ENCODE measurements at regions not wholly inside any gene's neighbourhood (a gene's known extent, or its start where the extent isn't known, plus 50 kb on each side); places are given as distances from the start of the nearest gene placed in this dataset.

DNA sequence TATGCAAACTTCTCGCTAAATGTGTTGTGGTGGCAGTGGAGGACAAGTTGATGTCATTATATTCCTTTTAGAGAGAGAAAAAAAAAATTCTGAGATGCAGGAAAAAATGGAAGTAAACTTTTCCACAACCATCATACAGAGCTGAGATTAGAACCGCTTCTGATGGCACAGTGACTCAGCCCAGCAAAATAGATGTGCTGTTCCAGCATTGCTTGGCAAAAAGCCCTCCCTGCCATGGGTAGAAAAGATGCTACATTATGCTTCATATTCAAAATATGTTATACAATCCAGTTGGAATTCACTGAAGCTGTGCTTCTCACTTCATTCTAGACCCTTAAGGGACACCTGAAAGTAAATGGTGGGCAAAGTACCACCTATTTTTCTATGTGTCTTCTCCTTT, 1047.6 kb upstream of the FANCL start:
- Histone ChIP-seq H3K9me3 (replicated peaks; ENCODE audit: insufficient read depth, low read length) (no peaks in the 10 kb centered on the region), H2AFZ (ENCODE audit: low read length) (no peak overlapping the region), H3K4me2 (ENCODE audit: low read depth, low read length) (no peak overlapping the region), H3K27me3 (replicated peaks; ENCODE audit: insufficient read depth, low read length) (no peaks in the 10 kb centered on the region), H3F3A (ENCODE audit: insufficient read depth, low read length) (no peaks in the 10 kb centered on the region), H3K9ac (ENCODE audit: low read length) (no peak overlapping the region), H3K4me1 (ENCODE audit: low read length) (no peaks in the 10 kb centered on the region), H3K36me3 (replicated peaks; ENCODE audit: insufficient read depth, low read length) (no peaks in the 10 kb centered on the region), H3K79me2 (ENCODE audit: low read length) (no peaks in the 10 kb centered on the region), H3K27ac (ENCODE audit: low read length) (no peak overlapping the region), H3K9me2 (replicated peaks; ENCODE audit: insufficient read depth, low read length) (no peaks in the 10 kb centered on the region), H3K4me3 (ENCODE audit: low read length) (no peak overlapping the region), H4K20me1 (ENCODE audit: insufficient read depth, low read length) (no peaks in the 10 kb centered on the region)
- no peak for TF ChIP-seq EZH2 (optimal IDR thresholded peaks at IDR 0.05; ENCODE audit: low read depth, low read length)
- TF ChIP-seq EZH2phosphoT487 (IDR thresholded peaks at IDR 0.05; ENCODE audit: low read length), result no peak
- TF ChIP-seq, protein P1, sequence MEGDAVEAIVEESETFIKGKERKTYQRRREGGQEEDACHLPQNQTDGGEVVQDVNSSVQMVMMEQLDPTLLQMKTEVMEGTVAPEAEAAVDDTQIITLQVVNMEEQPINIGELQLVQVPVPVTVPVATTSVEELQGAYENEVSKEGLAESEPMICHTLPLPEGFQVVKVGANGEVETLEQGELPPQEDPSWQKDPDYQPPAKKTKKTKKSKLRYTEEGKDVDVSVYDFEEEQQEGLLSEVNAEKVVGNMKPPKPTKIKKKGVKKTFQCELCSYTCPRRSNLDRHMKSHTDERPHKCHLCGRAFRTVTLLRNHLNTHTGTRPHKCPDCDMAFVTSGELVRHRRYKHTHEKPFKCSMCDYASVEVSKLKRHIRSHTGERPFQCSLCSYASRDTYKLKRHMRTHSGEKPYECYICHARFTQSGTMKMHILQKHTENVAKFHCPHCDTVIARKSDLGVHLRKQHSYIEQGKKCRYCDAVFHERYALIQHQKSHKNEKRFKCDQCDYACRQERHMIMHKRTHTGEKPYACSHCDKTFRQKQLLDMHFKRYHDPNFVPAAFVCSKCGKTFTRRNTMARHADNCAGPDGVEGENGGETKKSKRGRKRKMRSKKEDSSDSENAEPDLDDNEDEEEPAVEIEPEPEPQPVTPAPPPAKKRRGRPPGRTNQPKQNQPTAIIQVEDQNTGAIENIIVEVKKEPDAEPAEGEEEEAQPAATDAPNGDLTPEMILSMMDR (IDR thresholded peaks at IDR 0.05; ENCODE audit: low read length), result no peak
- DNase-seq, result no peak

DNA sequence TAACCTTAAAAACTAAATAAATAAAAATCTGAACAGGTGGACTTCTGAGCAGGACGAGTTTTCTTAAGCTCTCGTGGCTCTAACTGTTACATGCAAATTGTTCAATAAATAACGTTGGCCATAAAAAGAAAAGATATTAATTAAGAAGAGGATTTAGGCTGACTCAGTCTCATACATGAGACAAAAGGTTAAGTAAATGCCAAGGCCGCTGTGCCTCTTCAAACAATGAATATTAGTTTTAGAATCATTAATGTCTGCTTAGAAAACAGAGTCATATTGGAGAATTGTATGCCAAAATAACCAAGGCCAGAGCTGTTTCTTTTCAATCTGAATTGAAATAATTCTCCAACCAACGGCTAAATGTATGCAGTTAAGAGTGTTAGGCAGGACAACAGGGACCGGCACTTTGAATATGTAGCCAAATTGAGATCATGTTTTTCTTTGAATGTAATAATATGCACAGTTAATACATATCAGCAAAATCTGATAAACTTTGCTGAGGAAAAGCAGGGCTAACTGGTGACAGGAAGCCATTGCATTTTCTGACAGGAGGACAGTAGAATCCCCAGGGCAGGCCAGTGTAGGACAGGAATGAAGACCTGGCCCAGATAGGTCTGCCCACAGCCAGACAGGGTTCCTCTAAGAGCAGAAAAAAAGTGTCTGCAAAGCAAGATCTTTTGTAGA, 1041.4 kb upstream of the FANCL start:
- no peaks in the 10 kb centered on the region for H3K27me3 ChIP-seq (replicated peaks; ENCODE audit: insufficient read depth, low read length)
- no peak overlapping the region for H2AFZ ChIP-seq (ENCODE audit: low read length)
- no peak overlapping the region for H3K9ac ChIP-seq (ENCODE audit: low read length)
- H3K79me2 ChIP-seq (ENCODE audit: low read length), result no peaks in the 10 kb centered on the region
- TF ChIP-seq EZH2phosphoT487 (IDR thresholded peaks at IDR 0.05; ENCODE audit: low read length) (no peak), EZH2 (optimal IDR thresholded peaks at IDR 0.05; ENCODE audit: low read depth, low read length) (no peak)
- TF ChIP-seq, protein P1 (IDR thresholded peaks at IDR 0.05; ENCODE audit: low read length), result no peak
- H3K36me3 ChIP-seq (replicated peaks; ENCODE audit: insufficient read depth, low read length), result no peaks in the 10 kb centered on the region
- no peaks in the 10 kb centered on the region for H4K20me1 ChIP-seq (ENCODE audit: insufficient read depth, low read length)
- DNase-seq, result no peak
- no peaks in the 10 kb centered on the region for H3F3A ChIP-seq (ENCODE audit: insufficient read depth, low read length)
- no peak overlapping the region for H3K27ac ChIP-seq (ENCODE audit: low read length)
- no peak overlapping the region for H3K4me3 ChIP-seq (ENCODE audit: low read length)
- no peak overlapping the region for H3K4me2 ChIP-seq (ENCODE audit: low read depth, low read length)
- H3K9me2 ChIP-seq (replicated peaks; ENCODE audit: insufficient read depth, low read length), result no peaks in the 10 kb centered on the region
- no peaks in the 10 kb centered on the region for H3K9me3 ChIP-seq (replicated peaks; ENCODE audit: insufficient read depth, low read length)
- no peaks in the 10 kb centered on the region for H3K4me1 ChIP-seq (ENCODE audit: low read length)

DNA sequence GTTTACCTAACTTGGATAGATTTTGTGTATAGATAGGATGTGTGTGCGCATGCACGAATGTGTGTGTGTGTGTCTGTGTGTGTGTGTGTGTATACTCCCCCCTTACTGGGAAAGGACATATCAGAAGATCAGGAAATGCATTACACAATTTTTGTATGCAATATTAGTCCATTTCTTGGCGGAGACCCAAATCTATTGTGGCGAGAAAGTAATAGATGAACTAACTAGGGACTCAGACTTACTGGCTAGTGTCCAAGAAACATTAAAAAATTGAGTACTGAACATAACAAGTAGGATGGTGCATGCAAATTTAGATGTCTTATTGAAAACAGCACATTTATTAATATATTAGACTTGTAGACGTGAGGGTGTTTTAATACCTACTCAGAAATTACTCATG, 1036.5 kb upstream of the FANCL start:
- Histone ChIP-seq H4K20me1 (ENCODE audit: insufficient read depth, low read length) (no peaks in the 10 kb centered on the region), H3K27me3 (replicated peaks; ENCODE audit: insufficient read depth, low read length) (no peaks in the 10 kb centered on the region), H2AFZ (ENCODE audit: low read length) (no peak overlapping the region), H3K9ac (ENCODE audit: low read length) (no peak overlapping the region), H3K4me1 (ENCODE audit: low read length) (no peaks in the 10 kb centered on the region), H3K27ac (ENCODE audit: low read length) (no peak overlapping the region), H3K36me3 (replicated peaks; ENCODE audit: insufficient read depth, low read length) (no peaks in the 10 kb centered on the region), H3K9me3 (replicated peaks; ENCODE audit: insufficient read depth, low read length) (no peaks in the 10 kb centered on the region), H3K79me2 (ENCODE audit: low read length) (no peaks in the 10 kb centered on the region), H3F3A (ENCODE audit: insufficient read depth, low read length) (no peaks in the 10 kb centered on the region), H3K4me2 (ENCODE audit: low read depth, low read length) (no peak overlapping the region), H3K9me2 (replicated peaks; ENCODE audit: insufficient read depth, low read length) (no peaks in the 10 kb centered on the region), H3K4me3 (ENCODE audit: low read length) (no peak overlapping the region)
- no peak for DNase-seq
- TF ChIP-seq EZH2 (optimal IDR thresholded peaks at IDR 0.05; ENCODE audit: low read depth, low read length), result no peak

DNA sequence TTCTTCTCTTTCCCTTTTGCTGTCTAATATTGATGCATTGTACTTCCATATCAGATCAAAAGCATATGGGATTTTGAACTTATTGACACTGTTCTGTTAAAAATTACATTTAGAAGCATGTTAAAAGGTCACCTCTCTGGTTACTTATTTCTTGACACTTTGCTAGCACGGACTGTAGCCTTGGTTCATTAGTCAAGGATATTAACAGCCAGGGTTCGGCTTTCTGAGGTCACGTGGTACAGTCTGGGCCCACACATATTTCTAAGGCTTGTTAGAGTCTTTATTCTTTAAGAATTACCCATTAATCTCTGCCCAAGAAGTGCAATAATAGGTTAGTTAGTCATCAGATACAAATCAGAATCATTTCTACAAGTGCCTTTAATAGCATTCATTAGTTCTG, 1035.8 kb upstream of the FANCL start:
- H3K27ac ChIP-seq (ENCODE audit: low read length), result no peak overlapping the region
- no peak overlapping the region for H3K9ac ChIP-seq (ENCODE audit: low read length)
- H3K4me3 ChIP-seq (ENCODE audit: low read length), result no peak overlapping the region
- H3K9me3 ChIP-seq (replicated peaks; ENCODE audit: insufficient read depth, low read length), result no peaks in the 10 kb centered on the region
- no peak for DNase-seq
- H3K27me3 ChIP-seq (replicated peaks; ENCODE audit: insufficient read depth, low read length), result no peaks in the 10 kb centered on the region
- no peaks in the 10 kb centered on the region for H3K9me2 ChIP-seq (replicated peaks; ENCODE audit: insufficient read depth, low read length)
- no peak overlapping the region for H3K4me2 ChIP-seq (ENCODE audit: low read depth, low read length)
- TF ChIP-seq, protein P1 (IDR thresholded peaks at IDR 0.05; ENCODE audit: low read length), result no peak
- TF ChIP-seq EZH2phosphoT487 (IDR thresholded peaks at IDR 0.05; ENCODE audit: low read length) (no peak), EZH2 (optimal IDR thresholded peaks at IDR 0.05; ENCODE audit: low read depth, low read length) (no peak)
- H3K4me1 ChIP-seq (ENCODE audit: low read length), result no peaks in the 10 kb centered on the region
- H4K20me1 ChIP-seq (ENCODE audit: insufficient read depth, low read length), result no peaks in the 10 kb centered on the region
- H3K79me2 ChIP-seq (ENCODE audit: low read length), result no peaks in the 10 kb centered on the region
- H2AFZ ChIP-seq (ENCODE audit: low read length), result no peak overlapping the region
- no peaks in the 10 kb centered on the region for H3F3A ChIP-seq (ENCODE audit: insufficient read depth, low read length)
- no peaks in the 10 kb centered on the region for H3K36me3 ChIP-seq (replicated peaks; ENCODE audit: insufficient read depth, low read length)

All from MM.1S (cell line).